ENCODE measurements at regions not wholly inside any gene's neighbourhood (a gene's known extent, or its start where the extent isn't known, plus 50 kb on each side); places are given as distances from the start of the nearest gene placed in this dataset.

GRCh38 chr20:58007947-58008346 is 220.5 kb downstream of the ANKRD60 start:
- ChIA-PET POLR2A (ENCODE audit: unreplicated experiment) (no interaction called here), CTCF (no interaction called here)
- Histone ChIP-seq H3K27ac (ENCODE audit: low read length) (no peak overlapping the region), H3K4me3 (ENCODE audit: low read length) (no peak overlapping the region), H2AFZ (ENCODE audit: low read length) (no peak overlapping the region), H3K79me2 (ENCODE audit: low read length) (no peaks in the 10 kb centered on the region), H3K36me3 (ENCODE audit: low read depth, low read length) (no peaks in the 10 kb centered on the region), H3F3A (ENCODE audit: low read length, unreplicated experiment) (no peaks in the 10 kb centered on the region), H3K9ac (ENCODE audit: low read length) (no peak overlapping the region), H3K9me2 (replicated peaks; ENCODE audit: low read length) (no peaks in the 10 kb centered on the region), H3K27me3 (ENCODE audit: low read length) (no peaks in the 10 kb centered on the region), H3K4me2 (ENCODE audit: low read length) (no peak overlapping the region), H4K20me1 (ENCODE audit: low read length) (no peaks in the 10 kb centered on the region), H3K9me3 (ENCODE audit: low read length) (no peaks in the 10 kb centered on the region), H3K4me1 (ENCODE audit: insufficient read depth, low read length) (no peaks in the 10 kb centered on the region)
- DNase-seq (no peak), ATAC-seq (no peak)
- TF ChIP-seq CTCF (conservative IDR thresholded peaks at IDR 0.05; ENCODE audit: low read depth, low read length) = no peak
- no peak for TF ChIP-seq EZH2 (IDR thresholded peaks at IDR 0.05; ENCODE audit: low read length, unreplicated experiment)
- no peak for TF ChIP-seq EZH2phosphoT487 (IDR thresholded peaks at IDR 0.05; ENCODE audit: borderline replicate concordance, low read length)
- intact Hi-C loops (cut with micrococcal nuclease) = no loop called here
- no TSS peak for BruUV-seq (replicated peaks)

DNA sequence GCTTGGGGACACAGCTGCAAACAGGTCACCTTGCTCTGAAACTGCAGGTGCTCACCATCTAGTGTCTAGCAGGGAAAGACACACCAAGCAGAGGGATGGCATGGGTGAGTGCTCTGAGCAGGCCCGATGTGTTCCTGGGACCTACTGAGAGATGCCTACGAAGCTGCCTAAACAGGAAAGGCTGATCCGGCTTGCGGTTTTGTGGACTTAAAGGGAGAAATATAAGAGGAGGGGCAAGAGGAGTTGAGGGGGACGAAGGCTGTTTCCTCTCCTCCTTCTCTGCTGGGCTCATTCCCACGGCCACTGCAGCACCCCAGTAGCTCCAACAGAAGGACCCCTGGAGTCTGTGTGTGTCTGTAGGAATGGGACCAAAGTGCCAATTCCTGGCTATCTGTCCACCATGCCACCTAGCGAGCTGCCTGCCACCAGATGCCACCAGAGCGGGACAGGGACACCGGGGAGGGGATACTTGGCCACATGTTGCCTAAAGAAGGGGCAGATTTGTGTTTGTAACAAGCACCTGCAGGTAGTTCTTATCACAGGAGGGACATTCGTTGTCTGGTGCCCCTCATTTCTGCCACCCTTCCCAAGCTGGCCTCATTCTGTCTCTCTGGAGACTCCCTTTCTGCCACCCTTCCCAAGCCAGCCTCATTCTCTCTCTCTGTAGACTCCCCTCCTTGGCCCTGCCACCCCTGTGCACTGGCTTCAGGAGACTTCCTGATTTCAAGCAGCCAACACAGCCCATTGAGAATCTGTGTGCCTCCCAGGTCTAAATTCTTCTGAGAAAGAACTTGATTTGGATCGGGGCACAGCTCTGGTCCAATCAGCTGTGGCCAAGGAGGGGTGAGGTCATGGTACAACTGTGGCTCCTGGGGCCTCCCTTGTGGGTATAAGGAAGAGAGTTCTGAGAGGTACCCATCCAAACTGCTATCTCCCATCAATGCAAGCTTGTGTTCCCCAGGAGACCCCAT is 221.8 kb downstream of the ANKRD60 start:
- H3K9me2 ChIP-seq (replicated peaks; ENCODE audit: low read length) = no peaks in the 10 kb centered on the region
- no peak overlapping the region for H3K27ac ChIP-seq (ENCODE audit: low read length)
- no peak overlapping the region for H3K4me3 ChIP-seq (ENCODE audit: low read length)
- no peaks in the 10 kb centered on the region for H3K9me3 ChIP-seq (ENCODE audit: low read length)
- intact Hi-C loops (cut with micrococcal nuclease) = no loop called here
- no peaks in the 10 kb centered on the region for H3K79me2 ChIP-seq (ENCODE audit: low read length)
- no peak overlapping the region for H2AFZ ChIP-seq (ENCODE audit: low read length)
- no peaks in the 10 kb centered on the region for H3K27me3 ChIP-seq (ENCODE audit: low read length)
- DNase-seq (no peak), ATAC-seq (no peak)
- ChIA-PET POLR2A (ENCODE audit: unreplicated experiment) (no interaction called here), CTCF (no interaction called here)
- no peak for TF ChIP-seq CTCF (conservative IDR thresholded peaks at IDR 0.05; ENCODE audit: low read depth, low read length)
- no peak for TF ChIP-seq EZH2phosphoT487 (IDR thresholded peaks at IDR 0.05; ENCODE audit: borderline replicate concordance, low read length)
- TF ChIP-seq EZH2 (IDR thresholded peaks at IDR 0.05; ENCODE audit: low read length, unreplicated experiment) = no peak
- no TSS peak for BruUV-seq (replicated peaks)
- H3K36me3 ChIP-seq (ENCODE audit: low read depth, low read length) = no peaks in the 10 kb centered on the region
- H3K9ac ChIP-seq (ENCODE audit: low read length) = no peak overlapping the region
- no peak overlapping the region for H3K4me2 ChIP-seq (ENCODE audit: low read length)
- H3K4me1 ChIP-seq (ENCODE audit: insufficient read depth, low read length) = peaks cover 7% of the 10 kb centered on the region
- H4K20me1 ChIP-seq (ENCODE audit: low read length) = no peaks in the 10 kb centered on the region
- no peaks in the 10 kb centered on the region for H3F3A ChIP-seq (ENCODE audit: low read length, unreplicated experiment)
